GM13976 (cell line): ENCODE measurements at regions not wholly inside any gene's neighbourhood (a gene's known extent, or its start where the extent isn't known, plus 50 kb on each side); places are given as distances from the start of the nearest gene placed in this dataset.

Experiments
- DNase-seq: peaks from one replicate; pipeline ENCODE4 v3.0.0; 2012; ENCODE audit warnings: low spot score
- in situ Hi-C: fragments of 300-500 bp; cut with MboI; formaldehyde crosslinking; loops from one replicate; pipeline ENCODE4 v1.12.0; 2022; ENCODE audit warnings: low sequenced_read_pairs, mixed read lengths, inconsistent platforms; ENCODE audit not compliant: unreplicated experiment
- TF ChIP-seq, protein P1 (sequence below): IDR thresholded peaks from 2 replicates; pipeline ENCODE4 v1.5.1; 2012; ENCODE audit warnings: borderline replicate concordance, mild to moderate bottlenecking; ENCODE audit not compliant: insufficient read depth; ENCODE audit errors: extremely low read depth, missing control alignments, control extremely low read depth

DNA sequence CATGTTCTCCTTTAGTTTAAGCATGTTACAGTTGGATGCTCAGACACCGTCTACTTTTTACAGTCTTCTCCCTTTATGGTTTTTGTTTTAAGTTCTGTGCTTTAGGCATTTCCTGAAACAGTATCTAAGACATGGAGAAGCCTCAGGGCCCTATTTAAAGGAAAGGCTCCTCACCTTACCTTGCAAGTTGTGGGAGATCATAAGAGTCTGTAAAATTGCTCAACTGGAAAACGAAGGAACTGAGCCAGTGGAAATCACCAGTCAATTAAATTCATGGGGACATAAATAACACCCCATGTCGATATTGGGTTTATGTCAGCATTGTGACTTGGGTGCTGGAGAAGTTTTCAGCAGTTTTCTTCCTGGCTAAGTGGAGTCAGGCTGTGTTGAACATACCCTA lies 239.2 kb downstream of the KIF4B start:
- in situ Hi-C loops: no loop called here
- no peak for DNase-seq
- TF ChIP-seq, protein P1, sequence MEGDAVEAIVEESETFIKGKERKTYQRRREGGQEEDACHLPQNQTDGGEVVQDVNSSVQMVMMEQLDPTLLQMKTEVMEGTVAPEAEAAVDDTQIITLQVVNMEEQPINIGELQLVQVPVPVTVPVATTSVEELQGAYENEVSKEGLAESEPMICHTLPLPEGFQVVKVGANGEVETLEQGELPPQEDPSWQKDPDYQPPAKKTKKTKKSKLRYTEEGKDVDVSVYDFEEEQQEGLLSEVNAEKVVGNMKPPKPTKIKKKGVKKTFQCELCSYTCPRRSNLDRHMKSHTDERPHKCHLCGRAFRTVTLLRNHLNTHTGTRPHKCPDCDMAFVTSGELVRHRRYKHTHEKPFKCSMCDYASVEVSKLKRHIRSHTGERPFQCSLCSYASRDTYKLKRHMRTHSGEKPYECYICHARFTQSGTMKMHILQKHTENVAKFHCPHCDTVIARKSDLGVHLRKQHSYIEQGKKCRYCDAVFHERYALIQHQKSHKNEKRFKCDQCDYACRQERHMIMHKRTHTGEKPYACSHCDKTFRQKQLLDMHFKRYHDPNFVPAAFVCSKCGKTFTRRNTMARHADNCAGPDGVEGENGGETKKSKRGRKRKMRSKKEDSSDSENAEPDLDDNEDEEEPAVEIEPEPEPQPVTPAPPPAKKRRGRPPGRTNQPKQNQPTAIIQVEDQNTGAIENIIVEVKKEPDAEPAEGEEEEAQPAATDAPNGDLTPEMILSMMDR: no peak

DNA sequence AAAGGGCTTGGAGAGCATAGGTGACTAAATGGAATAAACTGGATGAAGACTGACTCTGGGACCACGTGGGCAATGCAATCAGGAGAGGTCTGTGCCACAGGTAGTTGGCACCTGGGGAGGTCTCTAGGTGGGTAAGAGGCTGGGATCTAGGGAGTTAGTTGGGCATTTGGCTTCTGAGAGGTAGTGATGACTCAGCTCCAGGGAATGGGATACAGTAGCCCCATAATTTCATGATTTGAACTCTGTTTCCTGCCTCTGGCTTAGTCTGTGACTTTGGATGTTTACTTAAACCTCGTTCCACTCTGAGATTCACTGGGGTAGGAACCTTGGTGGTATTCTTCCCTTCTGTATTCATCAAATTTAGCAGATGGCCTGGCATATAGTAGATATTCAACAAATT lies 240.8 kb downstream of the KIF4B start:
- in situ Hi-C loops: no loop called here
- TF ChIP-seq, protein P1: no peak
- no peak for DNase-seq

DNA sequence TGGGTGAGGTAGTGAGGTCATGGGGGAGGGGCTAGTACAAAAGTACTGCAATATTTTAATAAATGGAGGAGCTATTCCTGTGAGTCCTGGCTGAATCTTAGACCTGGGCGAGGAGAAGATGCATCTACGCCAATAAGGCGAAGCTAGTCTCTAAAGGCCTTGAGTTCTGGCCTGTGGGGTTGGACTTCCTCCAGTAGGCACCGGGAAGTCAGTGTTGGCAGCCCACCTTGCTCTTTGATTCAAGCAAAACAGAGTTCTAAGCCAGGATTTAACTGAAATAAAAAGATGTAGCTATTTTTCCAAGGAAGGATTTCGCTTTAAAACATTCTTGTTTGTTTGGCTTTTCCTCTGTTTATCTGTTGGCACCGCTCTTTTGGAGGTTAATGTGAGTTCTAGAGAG lies 244.6 kb downstream of the KIF4B start:
- in situ Hi-C loops: no loop called here
- TF ChIP-seq, protein P1: no peak
- DNase-seq: no peak

DNA sequence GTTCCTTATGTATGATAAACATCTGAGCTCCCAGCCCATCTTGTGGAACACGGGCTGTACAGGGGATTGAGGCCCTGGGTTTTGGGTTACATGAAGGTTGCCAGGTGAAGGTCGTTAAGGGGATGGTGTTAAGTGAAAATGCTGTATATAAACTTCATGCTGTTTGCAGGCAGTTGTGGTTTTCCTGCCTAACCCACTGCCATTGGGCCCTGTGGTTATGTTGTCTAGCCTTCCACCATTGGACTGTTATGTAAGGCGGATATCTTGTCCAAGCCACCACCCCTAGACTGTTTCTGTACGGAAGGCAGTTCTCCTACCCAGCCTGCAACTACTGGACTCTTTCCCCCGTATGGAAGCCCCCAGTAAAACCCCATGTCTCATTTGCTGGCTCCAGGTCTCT lies 246.1 kb downstream of the KIF4B start:
- in situ Hi-C loops: no loop called here
- no peak for DNase-seq

DNA sequence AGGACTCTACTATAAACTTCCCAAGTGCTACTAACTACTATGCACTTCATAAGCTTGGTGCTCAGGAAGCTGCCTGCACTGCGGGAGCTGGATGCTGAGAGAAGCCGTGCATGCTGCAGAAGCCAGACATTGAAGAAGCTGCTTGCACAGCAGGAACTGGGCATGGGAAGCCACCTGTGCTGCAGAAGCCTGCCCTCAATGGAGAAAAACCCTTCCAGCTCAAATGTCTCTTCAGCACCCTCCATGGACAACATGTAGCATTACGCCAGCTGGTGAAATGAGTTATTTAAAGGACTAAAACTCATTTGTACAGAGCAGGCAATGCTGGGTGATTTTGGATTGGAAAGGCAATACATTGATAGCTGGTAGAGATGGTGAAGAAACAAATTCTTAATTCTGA lies 247.2 kb downstream of the KIF4B start:
- in situ Hi-C loops: no loop called here
- TF ChIP-seq, protein P1: no peak
- DNase-seq: peak; percentile 16

More for the DNA sequence above, 246.1 kb downstream of the KIF4B start:
- TF ChIP-seq, protein P1: no peak

DNA sequence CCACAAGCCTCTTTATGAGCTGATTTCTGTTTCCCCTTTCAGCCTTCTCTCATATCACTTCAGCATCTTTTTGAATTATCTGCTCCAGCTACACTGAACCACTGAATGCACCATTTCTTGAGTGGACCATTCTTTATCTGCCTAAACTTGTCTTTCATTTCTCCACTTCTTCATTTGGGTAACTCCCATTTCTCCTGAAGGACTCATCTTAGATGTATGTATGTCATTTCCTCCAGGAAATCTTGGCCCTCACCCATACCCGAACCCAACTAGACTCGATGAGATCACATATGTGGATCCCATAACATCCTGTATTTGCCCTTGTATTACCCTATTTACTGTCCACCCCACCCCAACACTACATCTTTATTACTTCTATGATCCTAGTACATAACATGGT lies 249.8 kb downstream of the KIF4B start:
- in situ Hi-C loops: no loop called here
- TF ChIP-seq, protein P1: no peak
- no peak for DNase-seq

DNA sequence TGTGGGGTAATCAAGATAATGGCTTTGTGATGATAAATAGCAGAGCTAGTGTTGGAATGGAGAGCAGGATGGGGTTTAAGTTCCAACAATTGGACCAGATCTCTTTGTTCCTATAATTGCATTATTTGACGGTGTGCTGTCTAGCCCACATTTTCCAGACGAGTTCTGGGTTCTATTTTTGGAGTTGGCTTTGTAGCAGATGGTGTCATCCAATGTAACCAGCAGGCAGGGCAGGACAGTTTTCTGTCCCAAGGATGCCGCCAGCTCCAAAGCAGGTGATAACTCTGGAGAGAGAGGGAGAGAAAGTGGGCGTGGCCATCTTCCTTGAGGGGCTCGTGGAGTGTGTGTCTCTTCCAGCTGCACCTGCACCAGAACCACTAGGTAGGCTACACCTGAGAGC lies 251.3 kb downstream of the KIF4B start:
- in situ Hi-C loops: no loop called here
- TF ChIP-seq, protein P1: no peak

More for the DNA sequence above, 251.3 kb downstream of the KIF4B start:
- DNase-seq: no peak
